ENCODE measurements at regions not wholly inside any gene's neighbourhood (a gene's known extent, or its start where the extent isn't known, plus 50 kb on each side); places are given as distances from the start of the nearest gene placed in this dataset.
"Not testable (repeated sequence)": the region's sequence is repeated elsewhere in the genome, so short reads cannot be mapped to it uniquely, and the experiment has no call there.

DNA sequence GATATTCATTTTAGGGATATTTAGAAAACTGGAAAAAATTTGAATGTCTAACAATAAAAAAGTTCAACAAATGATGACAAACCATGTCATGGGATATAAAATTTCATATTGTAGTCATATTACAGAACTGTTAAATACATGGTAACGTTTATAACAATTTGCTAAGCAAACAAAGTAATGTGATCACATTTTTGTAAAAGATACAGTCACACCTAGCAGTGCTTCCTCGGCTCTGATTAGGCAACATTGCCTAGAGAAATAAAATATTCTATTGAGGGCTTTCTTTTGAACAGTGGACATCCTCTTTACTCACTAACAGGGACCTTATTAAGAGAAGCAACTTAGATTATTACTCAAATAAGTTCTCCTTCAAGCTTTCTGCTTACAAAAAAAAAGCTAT lies 605.5 kb downstream of the GATA3 start:
- no peak overlapping the region for H3K4me3 ChIP-seq (ENCODE audit: low read depth, low read length)
- TF ChIP-seq, protein P1, sequence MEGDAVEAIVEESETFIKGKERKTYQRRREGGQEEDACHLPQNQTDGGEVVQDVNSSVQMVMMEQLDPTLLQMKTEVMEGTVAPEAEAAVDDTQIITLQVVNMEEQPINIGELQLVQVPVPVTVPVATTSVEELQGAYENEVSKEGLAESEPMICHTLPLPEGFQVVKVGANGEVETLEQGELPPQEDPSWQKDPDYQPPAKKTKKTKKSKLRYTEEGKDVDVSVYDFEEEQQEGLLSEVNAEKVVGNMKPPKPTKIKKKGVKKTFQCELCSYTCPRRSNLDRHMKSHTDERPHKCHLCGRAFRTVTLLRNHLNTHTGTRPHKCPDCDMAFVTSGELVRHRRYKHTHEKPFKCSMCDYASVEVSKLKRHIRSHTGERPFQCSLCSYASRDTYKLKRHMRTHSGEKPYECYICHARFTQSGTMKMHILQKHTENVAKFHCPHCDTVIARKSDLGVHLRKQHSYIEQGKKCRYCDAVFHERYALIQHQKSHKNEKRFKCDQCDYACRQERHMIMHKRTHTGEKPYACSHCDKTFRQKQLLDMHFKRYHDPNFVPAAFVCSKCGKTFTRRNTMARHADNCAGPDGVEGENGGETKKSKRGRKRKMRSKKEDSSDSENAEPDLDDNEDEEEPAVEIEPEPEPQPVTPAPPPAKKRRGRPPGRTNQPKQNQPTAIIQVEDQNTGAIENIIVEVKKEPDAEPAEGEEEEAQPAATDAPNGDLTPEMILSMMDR (IDR thresholded peaks at IDR 0.05; ENCODE audit: insufficient read depth, low read depth, low read length), result no peak
- no peak for DNase-seq (ENCODE audit: low read depth)

DNA sequence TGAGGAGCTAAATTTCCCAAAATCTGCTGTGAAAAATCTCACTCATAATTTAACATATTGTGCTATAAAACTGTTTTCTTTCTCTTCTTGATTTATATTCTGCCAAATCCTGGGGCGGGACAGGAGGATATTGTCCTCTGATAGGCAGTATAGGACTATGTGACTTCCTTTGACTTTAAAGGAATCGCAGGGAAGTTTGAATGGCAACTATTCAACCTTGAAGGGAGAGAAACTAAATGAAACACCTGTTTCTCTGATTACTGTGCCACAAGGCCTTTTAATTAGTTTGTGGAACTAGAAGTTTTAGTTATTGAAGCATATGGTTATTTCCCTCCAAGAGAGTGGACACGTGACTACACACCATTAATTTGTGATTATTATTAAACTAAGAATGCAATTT lies 607.4 kb downstream of the GATA3 start:
- TF ChIP-seq, protein P1 (IDR thresholded peaks at IDR 0.05; ENCODE audit: insufficient read depth, low read depth, low read length), result no peak
- no peak overlapping the region for H3K4me3 ChIP-seq (ENCODE audit: low read depth, low read length)
- DNase-seq (ENCODE audit: low read depth), result no peak

DNA sequence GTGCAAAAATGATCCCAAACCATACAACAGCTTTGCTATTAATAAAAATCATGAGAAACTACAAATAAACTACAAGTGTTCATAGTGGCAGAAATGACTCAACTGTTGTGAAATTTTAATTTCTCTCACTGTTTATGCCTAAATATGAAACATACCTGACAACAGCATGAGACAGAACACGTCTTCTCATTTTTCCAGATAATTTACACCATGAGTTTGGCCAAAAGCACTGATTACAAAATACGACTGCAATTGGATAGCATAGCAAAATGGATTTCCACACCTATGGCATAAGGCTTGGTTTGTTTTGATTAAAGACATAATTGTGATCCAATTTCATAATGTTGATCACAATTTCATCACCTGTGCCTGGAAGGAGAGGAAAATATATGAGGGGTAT lies 608.6 kb downstream of the GATA3 start:
- no peak overlapping the region for H3K4me3 ChIP-seq (ENCODE audit: low read depth, low read length)
- TF ChIP-seq, protein P1 (IDR thresholded peaks at IDR 0.05; ENCODE audit: insufficient read depth, low read depth, low read length), result no peak
- no peak for DNase-seq (ENCODE audit: low read depth)

DNA sequence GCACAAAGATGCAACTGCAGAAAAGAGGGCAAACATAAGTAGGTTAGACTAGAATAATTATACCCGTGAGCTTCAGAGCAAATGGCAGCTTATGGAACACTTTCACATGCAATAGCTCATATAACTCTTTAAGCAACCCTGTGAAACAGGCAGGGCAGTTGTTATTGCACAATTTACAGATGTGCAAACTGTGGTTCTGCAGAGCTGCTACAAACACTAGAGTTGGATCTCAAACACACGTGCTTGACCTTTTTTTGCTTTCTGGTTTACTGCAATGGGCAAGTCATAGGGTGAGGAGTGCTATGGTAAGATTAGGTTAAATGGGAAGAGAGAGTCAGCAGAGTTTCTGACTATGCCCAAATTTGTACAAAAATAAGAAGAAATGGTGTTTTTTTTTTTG lies 610.8 kb downstream of the GATA3 start:
- no peak for DNase-seq (ENCODE audit: low read depth)
- TF ChIP-seq, protein P1 (IDR thresholded peaks at IDR 0.05; ENCODE audit: insufficient read depth, low read depth, low read length), result no peak
- no peak overlapping the region for H3K4me3 ChIP-seq (ENCODE audit: low read depth, low read length)

DNA sequence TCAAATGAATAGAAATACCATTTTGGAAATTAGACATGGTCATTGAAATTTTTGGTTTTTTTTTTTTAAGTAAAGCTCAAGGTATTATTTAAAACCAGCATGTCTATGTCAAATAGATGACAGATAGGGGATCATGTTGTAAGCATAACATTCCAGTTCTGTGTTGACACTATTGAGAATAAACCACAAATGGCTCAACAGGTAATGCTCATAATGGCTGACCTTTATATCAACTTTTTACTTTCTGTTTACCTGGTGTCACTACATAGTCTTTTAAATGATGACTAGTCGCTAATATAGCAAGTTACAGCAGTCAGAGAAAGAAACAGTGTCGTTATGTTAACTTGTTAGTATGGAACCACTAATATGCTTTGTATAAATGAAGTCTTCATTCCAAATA lies 616.0 kb downstream of the GATA3 start:
- TF ChIP-seq, protein P1 (IDR thresholded peaks at IDR 0.05; ENCODE audit: insufficient read depth, low read depth, low read length), result no peak
- no peak for DNase-seq (ENCODE audit: low read depth)
- H3K4me3 ChIP-seq (ENCODE audit: low read depth, low read length), result no peak overlapping the region

DNA sequence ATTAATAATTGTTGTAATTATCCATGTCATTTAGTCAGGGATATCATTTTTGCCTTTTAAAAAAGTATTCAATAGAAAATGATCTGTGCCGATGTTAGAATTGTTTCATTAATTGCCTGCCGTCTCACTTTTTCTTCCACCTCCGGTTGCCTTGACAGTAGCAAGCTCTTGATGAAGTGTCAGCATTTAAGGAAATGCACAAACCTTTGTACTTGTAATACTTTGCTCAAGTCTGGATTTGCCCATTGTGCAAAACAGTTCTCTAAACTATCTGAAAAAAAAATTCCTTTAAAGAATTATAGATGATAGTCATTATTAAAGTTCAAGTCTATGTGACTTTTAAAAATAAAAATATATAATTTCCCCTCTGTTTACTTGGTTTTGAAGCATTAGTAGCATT lies 619.7 kb downstream of the GATA3 start:
- no peak for DNase-seq (ENCODE audit: low read depth)
- H3K4me3 ChIP-seq (ENCODE audit: low read depth, low read length), result no peak overlapping the region
- TF ChIP-seq, protein P1 (IDR thresholded peaks at IDR 0.05; ENCODE audit: insufficient read depth, low read depth, low read length), result no peak

DNA sequence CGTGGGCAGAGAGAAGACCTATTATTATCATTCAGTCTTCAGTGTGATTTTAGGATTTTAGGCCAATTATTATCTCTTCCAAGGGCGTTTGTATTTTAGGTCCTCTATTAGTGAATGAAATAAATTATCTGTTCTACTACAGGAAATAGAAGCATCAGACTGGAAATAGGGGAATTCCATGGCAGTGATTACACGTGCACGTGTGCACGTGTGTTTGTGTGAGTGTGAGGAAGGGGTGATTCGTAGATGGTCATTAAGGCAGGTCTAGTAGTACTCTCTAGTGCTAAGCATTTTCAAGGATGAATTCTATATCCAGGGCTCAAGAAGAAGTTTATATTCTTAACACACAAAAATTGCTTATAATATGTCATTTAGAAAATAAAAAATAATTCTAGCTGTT lies 623.2 kb downstream of the GATA3 start:
- H3K4me3 ChIP-seq (ENCODE audit: low read depth, low read length), result no peak overlapping the region
- TF ChIP-seq, protein P1 (IDR thresholded peaks at IDR 0.05; ENCODE audit: insufficient read depth, low read depth, low read length), result no peak
- DNase-seq (ENCODE audit: low read depth), result no peak

DNA sequence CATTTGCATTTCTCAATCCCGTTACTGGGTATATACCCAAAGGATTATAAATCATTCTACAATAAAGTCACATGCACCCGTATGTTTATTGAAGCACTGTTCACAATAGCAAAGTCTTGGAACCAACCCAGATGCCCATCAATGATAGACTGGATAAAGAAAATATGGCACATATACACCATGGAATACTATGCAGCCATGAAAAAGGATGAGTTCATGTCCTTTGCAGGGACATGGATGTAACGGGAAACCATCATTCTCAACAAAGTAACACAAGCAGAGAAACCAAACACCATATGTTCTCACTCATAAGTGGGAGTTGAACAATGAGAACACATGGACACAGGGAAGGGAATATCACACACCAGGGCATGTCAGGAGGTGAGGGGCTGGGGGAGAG lies 630.4 kb downstream of the GATA3 start:
- not testable (repeated sequence) for H3K4me3 ChIP-seq (ENCODE audit: low read depth, low read length); DNase-seq (ENCODE audit: low read depth)
